IPS DF 6.9 (cell line): ENCODE measurements at regions not wholly inside any gene's neighbourhood (a gene's known extent, or its start where the extent isn't known, plus 50 kb on each side); places are given as distances from the start of the nearest gene placed in this dataset.

Source experiments
- DNase-seq: peaks from one replicate; pipeline ENCODE4 v3.0.0-alpha.2; 2013; ENCODE audit warnings: low read depth, low spot score
- H3K27ac ChIP-seq: one replicate; pipeline ENCODE4 v1.5.1; 2013; ENCODE audit warnings: low read length, control low read depth
- H3K27me3 ChIP-seq: 2 replicates; pipeline ENCODE4 v1.6.1; 2013; ENCODE audit warnings: mild to moderate bottlenecking, low read length; ENCODE audit not compliant: control insufficient read depth, insufficient read depth
- H3K36me3 ChIP-seq: 2 replicates; pipeline ENCODE4 v1.6.1; 2013; ENCODE audit warnings: low read length; ENCODE audit not compliant: control insufficient read depth, insufficient read depth
- H3K4me1 ChIP-seq: 2 replicates; pipeline ENCODE4 v1.6.1; 2013; ENCODE audit warnings: low read length; ENCODE audit not compliant: control insufficient read depth, insufficient read depth
- H3K4me3 ChIP-seq: 2 replicates; pipeline ENCODE4 v1.5.1; 2013; ENCODE audit warnings: mild to moderate bottlenecking, low read length
- H3K9me3 ChIP-seq: 2 replicates; pipeline ENCODE4 v1.6.1; 2013; ENCODE audit warnings: low read length, inconsistent platforms; ENCODE audit not compliant: control insufficient read depth, insufficient read depth
- WGBS: extraction: QIAGEN DNeasy Blood & Tissue Kit; methylation state at CpG from one replicate; pipeline ENCODE4 v1.1.7; 2013; ENCODE audit warnings: mixed read lengths, missing lambda C conversion rate; ENCODE audit not compliant: insufficient read length, insufficient coverage; 5-methylcytosine and 5-hydroxymethylcytosine counted together

DNA sequence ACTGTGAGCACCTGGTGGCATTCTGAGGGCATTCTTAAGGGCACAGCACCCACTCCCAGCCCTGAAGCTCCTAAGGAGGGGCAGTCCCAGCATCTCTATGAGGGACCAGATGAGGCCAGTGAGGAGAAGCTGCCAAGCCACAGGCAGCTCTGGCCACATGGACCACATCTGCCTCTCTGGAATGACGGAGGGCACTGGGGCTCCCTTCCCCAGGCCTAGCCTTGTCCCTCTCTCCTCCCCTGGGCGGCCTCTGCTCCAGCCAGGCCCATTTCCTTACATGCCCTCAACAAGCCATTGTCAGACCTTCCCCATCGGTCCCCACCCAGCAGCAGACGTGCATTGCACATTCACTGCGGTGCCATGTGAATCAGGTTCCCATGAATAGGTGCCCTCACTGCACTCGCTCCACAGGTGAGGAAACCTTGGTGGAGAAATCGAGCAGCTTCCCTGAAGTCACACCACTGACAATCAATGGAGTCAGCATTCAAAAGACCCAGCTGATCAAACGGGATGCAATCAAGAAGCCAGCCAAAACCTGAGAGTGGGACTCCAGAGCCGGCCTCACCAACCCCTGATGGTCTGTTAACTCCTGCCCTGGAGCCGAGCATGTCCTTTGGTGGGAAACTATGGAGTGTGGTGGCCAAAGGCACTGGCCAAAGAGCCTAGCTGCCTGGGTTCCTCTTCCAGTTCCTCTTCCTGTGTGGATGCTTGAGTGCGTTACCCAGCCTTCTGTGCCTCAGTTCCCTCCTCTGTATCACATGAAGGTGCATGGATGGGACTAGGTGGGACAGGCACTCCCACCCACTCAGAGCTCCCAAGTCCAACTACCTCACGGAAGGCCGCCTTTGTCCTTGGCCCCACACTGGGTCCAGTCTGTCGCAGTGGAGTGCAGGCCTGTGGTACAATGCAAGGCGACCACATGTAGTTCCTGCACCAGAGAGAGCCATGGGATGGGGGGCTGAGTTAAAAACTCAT, 147.3 kb downstream of the ZFP36L2 start:
- no peaks in the 10 kb centered on the region for H3K9me3 ChIP-seq
- no peaks in the 10 kb centered on the region for H3K36me3 ChIP-seq
- WGBS, result no CpG with 5 or more reads among the region's 15 CpGs
- no peaks in the 10 kb centered on the region for H3K27me3 ChIP-seq
- H3K4me1 ChIP-seq, result peaks cover 2% of the 10 kb centered on the region
- H3K4me3 ChIP-seq, result no peak overlapping the region
- DNase-seq, result no peak
- H3K27ac ChIP-seq, result no peak overlapping the region

DNA sequence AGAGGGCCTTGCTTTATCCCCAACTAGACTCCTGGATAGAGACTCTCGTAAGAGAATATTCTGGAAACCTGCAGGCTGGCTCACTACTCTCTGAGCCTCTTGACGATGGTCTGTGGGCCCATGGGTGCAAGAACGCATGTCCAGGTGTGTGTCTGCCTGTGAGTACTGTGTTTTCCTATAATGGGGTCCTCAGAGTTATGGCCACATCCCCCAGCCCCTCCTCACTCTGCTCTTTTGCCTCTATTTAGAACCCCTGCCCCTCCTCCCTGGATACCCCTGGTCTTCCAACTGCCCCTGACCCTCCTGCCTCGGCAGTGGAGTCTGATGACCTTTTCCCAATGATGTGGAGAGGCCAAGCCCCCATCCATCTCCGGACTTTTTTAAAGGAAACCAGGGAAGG, 148.1 kb downstream of the ZFP36L2 start:
- DNase-seq, result no peak
- Histone ChIP-seq H3K27me3 (no peaks in the 10 kb centered on the region), H3K27ac (no peak overlapping the region), H3K4me3 (no peak overlapping the region), H3K9me3 (no peaks in the 10 kb centered on the region), H3K4me1 (peaks cover 1% of the 10 kb centered on the region; the same call in 1 of the 2 replicates), H3K36me3 (no peaks in the 10 kb centered on the region)
- no CpG with 5 or more reads among the region's 5 CpGs for WGBS

DNA sequence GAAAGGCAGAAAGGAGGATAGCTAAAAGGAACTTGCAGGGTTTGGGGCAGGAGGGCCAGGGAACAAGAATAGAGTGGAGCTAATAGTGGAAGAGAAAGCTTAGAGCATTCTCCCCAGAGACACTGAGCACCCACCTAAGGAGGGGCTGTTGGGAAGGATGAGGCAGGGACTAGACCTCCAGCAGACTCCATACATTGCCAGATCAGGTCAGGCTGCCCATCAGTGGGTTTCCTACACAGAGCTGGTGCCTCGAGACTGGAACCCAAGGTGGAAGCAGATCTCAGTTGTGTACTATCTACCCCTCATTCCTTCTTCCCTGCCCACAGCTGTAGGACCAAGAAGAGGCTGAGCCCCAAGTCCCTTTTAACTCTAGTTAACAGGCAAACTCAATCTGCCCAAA, 148.5 kb downstream of the ZFP36L2 start:
- no peaks in the 10 kb centered on the region for H3K27me3 ChIP-seq
- H3K4me1 ChIP-seq, result peaks cover 1% of the 10 kb centered on the region; the same call in 1 of the 2 replicates
- no peaks in the 10 kb centered on the region for H3K36me3 ChIP-seq
- no peak for DNase-seq
- no CpG with 5 or more reads among the region's 1 CpG for WGBS
- H3K9me3 ChIP-seq, result no peaks in the 10 kb centered on the region
- no peak overlapping the region for H3K4me3 ChIP-seq
- H3K27ac ChIP-seq, result no peak overlapping the region

DNA sequence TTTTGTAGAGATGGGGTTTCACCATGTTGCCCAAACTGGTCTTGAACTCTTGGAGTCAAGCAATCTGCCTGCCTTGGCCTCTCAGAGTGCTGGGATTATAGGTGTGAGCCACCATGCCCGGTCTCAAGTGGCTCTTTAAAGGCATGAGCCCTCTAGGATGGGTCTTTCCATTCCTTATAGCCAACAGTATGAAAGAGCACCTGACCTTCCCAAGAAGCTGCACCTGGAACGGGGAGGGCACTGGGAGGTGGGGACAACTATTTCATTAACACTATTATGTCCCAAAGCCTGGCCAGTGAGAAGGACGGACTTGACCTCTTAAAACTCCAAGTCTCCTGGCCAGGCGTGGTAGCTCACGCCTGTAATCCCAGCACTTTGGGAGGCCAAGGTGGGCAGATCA, 149.7 kb downstream of the ZFP36L2 start:
- H3K4me1 ChIP-seq, result peaks cover 1% of the 10 kb centered on the region; the same call in 1 of the 2 replicates
- no peak overlapping the region for H3K4me3 ChIP-seq
- no peak for DNase-seq
- no CpG with 5 or more reads among the region's 5 CpGs for WGBS
- H3K27ac ChIP-seq, result no peak overlapping the region
- no peaks in the 10 kb centered on the region for H3K27me3 ChIP-seq
- H3K36me3 ChIP-seq, result no peaks in the 10 kb centered on the region
- H3K9me3 ChIP-seq, result no peaks in the 10 kb centered on the region

DNA sequence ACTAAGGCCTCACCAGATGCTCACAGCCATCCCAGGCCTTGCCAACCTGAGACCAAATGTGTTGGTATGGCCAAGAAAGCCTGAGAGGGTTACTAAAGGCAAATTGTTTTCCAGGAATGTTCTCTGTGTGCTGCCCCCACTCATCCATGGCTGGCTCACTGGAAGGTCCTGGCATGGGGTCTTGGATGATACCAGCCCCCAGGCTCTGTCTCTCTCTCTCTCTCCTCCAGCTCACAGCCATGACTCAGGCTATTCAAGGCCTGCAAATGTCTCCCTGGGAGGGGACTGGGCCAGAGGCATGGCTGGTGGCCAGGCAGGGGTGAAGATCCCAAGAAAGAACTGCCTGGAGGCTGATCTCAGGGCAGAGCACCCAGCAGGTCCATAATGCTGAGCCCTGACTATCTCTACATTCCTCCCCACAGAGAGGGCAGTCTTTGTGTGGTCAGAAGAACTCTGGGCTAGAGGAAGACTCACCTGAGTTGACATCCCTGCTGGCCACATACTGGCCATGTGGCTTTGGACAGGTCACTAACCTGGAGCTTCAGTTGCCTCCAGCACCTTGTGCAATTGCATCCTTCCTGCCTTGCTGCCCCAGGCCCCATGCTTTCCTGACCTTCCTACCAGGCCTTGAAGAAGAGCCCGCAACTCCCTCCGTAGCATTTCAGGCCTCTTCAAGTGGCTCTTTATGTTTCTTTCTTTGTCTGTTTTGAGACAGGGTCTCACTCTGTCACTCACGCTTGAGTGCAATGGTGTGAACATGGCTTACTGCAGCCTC, 150.4 kb downstream of the ZFP36L2 start:
- no peak for DNase-seq
- Histone ChIP-seq H3K9me3 (no peaks in the 10 kb centered on the region), H3K36me3 (no peaks in the 10 kb centered on the region), H3K4me3 (no peak overlapping the region), H3K4me1 (peaks cover 1% of the 10 kb centered on the region; the same call in 1 of the 2 replicates), H3K27me3 (no peaks in the 10 kb centered on the region), H3K27ac (no peak overlapping the region)
- WGBS, result no CpG with 5 or more reads among the region's 3 CpGs

DNA sequence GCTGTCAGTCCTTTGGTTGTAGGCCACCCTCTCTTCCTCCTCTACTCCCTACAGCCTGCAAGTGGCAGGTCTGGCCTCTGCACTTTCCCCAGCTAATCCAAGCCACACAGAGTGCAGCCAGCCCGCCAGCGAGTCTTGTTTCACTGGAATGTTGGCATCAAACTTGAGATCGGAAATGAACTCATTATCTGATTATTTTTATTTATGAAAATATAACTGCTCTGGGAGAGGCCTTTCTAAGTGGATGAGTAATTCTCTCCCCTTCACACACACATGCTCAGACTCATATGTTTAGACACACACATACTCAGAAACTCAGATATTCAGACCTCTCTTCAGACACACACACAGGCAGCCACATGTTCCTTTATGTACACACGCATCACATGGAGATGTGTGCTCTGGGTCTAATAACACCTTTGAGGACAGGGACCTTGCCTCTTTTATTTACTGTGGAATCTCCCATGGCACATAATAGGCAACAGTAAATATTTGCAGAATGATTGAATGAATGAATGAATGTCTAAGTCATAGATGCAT, 151.3 kb downstream of the ZFP36L2 start:
- Histone ChIP-seq H3K27ac (no peak overlapping the region), H3K4me1 (no peaks in the 10 kb centered on the region), H3K27me3 (no peaks in the 10 kb centered on the region), H3K4me3 (no peak overlapping the region), H3K36me3 (no peaks in the 10 kb centered on the region), H3K9me3 (no peaks in the 10 kb centered on the region)
- no CpG with 5 or more reads among the region's 4 CpGs for WGBS
- no peak for DNase-seq

DNA sequence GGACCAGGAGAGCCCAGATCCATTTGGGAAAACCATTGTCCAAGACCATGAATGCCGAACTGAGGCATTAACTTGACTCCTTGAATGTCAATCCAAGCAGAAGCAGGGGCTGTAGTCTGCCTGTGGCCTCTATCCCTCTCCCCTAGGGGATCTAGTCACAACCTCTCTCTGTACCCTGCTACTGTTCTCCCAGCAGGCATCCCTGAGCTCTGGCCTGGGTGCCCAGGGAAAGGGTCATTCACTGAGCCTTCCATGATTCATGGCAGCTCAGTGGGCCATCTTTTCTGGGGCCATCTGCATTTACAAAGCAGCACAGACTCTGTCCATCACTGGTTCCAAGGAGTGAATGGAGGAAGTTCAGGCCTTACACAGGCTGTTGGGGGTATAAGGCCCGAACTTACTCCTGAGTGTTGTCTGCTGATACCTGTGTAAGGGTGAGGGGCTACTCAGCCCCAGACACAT, 151.8 kb downstream of the ZFP36L2 start:
- H3K27me3 ChIP-seq, result no peaks in the 10 kb centered on the region
- no peaks in the 10 kb centered on the region for H3K9me3 ChIP-seq
- no peaks in the 10 kb centered on the region for H3K4me1 ChIP-seq
- H3K36me3 ChIP-seq, result no peaks in the 10 kb centered on the region
- no peak for DNase-seq
- H3K4me3 ChIP-seq, result no peak overlapping the region
- H3K27ac ChIP-seq, result no peak overlapping the region
- WGBS, result no CpG with 5 or more reads among the region's 2 CpGs

DNA sequence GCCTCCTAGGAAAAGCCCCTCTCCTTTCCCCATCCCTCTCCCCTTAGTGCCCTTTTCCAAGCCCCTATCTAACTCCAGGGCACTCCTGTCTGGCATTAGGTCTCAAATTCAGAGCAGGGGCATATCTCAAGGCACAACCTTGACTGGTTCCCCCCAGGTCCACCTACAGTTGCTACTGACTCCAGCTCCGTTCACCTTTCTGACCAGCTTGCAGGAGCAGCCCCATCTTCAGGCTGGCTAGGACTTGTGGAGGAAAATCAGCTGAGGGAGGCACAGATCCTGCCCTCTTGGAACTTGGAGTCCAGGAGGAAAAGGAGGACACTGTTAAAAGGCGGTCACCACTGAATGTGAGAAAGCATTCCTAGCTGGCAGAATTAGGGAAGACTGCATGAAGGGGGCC, 152.4 kb downstream of the ZFP36L2 start:
- H3K4me1 ChIP-seq, result no peaks in the 10 kb centered on the region
- no peak overlapping the region for H3K27ac ChIP-seq
- DNase-seq, result no peak
- H3K4me3 ChIP-seq, result no peak overlapping the region
- no peaks in the 10 kb centered on the region for H3K27me3 ChIP-seq
- H3K36me3 ChIP-seq, result no peaks in the 10 kb centered on the region
- H3K9me3 ChIP-seq, result no peaks in the 10 kb centered on the region
- WGBS, result no CpG with 5 or more reads among the region's 2 CpGs

DNA sequence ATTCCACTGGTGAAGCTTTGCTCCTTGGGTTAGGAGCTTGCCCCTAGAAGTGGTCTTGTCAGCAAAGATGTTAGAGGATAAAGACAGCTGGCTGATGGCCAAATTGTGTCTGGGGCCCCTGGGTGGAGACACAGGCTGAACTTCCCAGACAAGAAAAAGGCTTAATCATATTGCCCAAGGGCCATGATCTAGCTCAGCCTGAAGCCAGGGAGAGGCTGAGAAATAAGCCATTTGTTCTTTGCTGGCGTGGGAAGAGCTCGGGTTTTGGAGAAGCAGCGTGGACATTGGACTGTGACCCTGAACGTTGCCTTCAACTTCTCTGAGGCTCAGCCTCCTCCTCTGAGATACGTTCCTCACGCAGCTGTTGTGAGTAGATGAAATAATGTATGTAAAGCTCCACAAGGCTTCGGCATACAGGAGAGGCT, 153.0 kb downstream of the ZFP36L2 start:
- Histone ChIP-seq H3K27ac (no peak overlapping the region), H3K9me3 (no peaks in the 10 kb centered on the region), H3K27me3 (no peaks in the 10 kb centered on the region), H3K4me3 (no peak overlapping the region), H3K4me1 (no peaks in the 10 kb centered on the region), H3K36me3 (no peaks in the 10 kb centered on the region)
- DNase-seq, result no peak
- no CpG with 5 or more reads among the region's 7 CpGs for WGBS
